Neuronal stem cell (in vitro differentiated cells): ENCODE measurements at regions not wholly inside any gene's neighbourhood (a gene's known extent, or its start where the extent isn't known, plus 50 kb on each side); places are given as distances from the start of the nearest gene placed in this dataset.

Experiments used
- DNase-seq: peaks from one replicate; pipeline ENCODE4 v3.0.0-alpha.2; 2013; ENCODE audit warnings: low spot score
- H2AFZ ChIP-seq: one replicate; pipeline ENCODE4 v1.6.1; 2013; ENCODE audit warnings: mild to moderate bottlenecking, low read length, inconsistent platforms
- H2AK5ac ChIP-seq: 2 replicates; pipeline ENCODE4 v1.6.1; 2013; ENCODE audit warnings: low read depth, mild to moderate bottlenecking, inconsistent platforms, low read length, moderate library complexity, mixed read lengths
- H2BK120ac ChIP-seq: 2 replicates; pipeline ENCODE4 v1.6.1; 2013; ENCODE audit warnings: low read depth, mild to moderate bottlenecking, inconsistent platforms, low read length, moderate library complexity, mixed read lengths
- H2BK12ac ChIP-seq: one replicate; pipeline ENCODE4 v1.6.1; 2013; ENCODE audit warnings: low read length, inconsistent platforms
- H2BK15ac ChIP-seq: 2 replicates; pipeline ENCODE4 v1.6.1; 2013; ENCODE audit warnings: mild to moderate bottlenecking, low read length, inconsistent platforms, mixed read lengths
- H2BK5ac ChIP-seq: one replicate; pipeline ENCODE4 v1.6.1; 2013; ENCODE audit warnings: inconsistent platforms, mild to moderate bottlenecking, low read length, moderate library complexity
- H3K14ac ChIP-seq: one replicate; pipeline ENCODE4 v1.6.1; 2013; ENCODE audit warnings: low read length, inconsistent platforms
- H3K18ac ChIP-seq: 2 replicates; pipeline ENCODE4 v1.6.1; 2013; ENCODE audit warnings: low read length, inconsistent platforms
- H3K23ac ChIP-seq: 2 replicates; pipeline ENCODE4 v1.6.1; 2013; ENCODE audit warnings: low read depth, mild to moderate bottlenecking, mixed read lengths, low read length, inconsistent platforms; ENCODE audit not compliant: poor library complexity
- H3K27ac ChIP-seq: replicated peaks from 3 replicates; pipeline ENCODE4 v1.5.1; 2013; ENCODE audit warnings: low read length, inconsistent platforms
- H3K27me3 ChIP-seq, 3 experiments: 2 replicates each; pipeline ENCODE4 v1.6.1; 2013; ENCODE audit warnings: low read length in 3 of 3, mild to moderate bottlenecking in 2 of 3, inconsistent platforms in 1 of 3, low read depth in 1 of 3, mixed read lengths in 1 of 3, moderate library complexity in 1 of 3; ENCODE audit not compliant: control insufficient read depth in 3 of 3, insufficient read depth in 3 of 3
- H3K36me3 ChIP-seq, 2 donors: replicated peaks in 1 of 2; 2 replicates each; pipeline ENCODE4 v1.6.1; 2013; ENCODE audit warnings: low read length in 2 of 2; ENCODE audit not compliant: control insufficient read depth in 2 of 2, insufficient read depth in 2 of 2
- H3K4ac ChIP-seq: 2 replicates; pipeline ENCODE4 v1.6.1; 2013; ENCODE audit warnings: inconsistent platforms, mild to moderate bottlenecking, low read length, moderate library complexity
- H3K4me1 ChIP-seq, 2 donors: 1 replicate in 1 of 2; 2 replicates in 1 of 2; pipeline ENCODE4 v1.6.1; 2013; ENCODE audit warnings: low read length in 2 of 2, low read depth in 1 of 2; ENCODE audit not compliant: control insufficient read depth in 2 of 2, insufficient read depth in 1 of 2
- H3K4me2 ChIP-seq: one replicate; pipeline ENCODE4 v1.6.1; 2013; ENCODE audit warnings: mild to moderate bottlenecking, low read length, inconsistent platforms; ENCODE audit not compliant: insufficient read depth, poor library complexity, severe bottlenecking
- H3K4me3 ChIP-seq, 2 donors: 2 replicates each; pipeline ENCODE4 v1.5.1; 2013; ENCODE audit warnings: low read length in 2 of 2, mild to moderate bottlenecking in 2 of 2, inconsistent platforms in 1 of 2, moderate library complexity in 1 of 2
- H3K79me1 ChIP-seq: one replicate; pipeline ENCODE4 v1.6.1; 2013; ENCODE audit warnings: low read depth, mild to moderate bottlenecking, inconsistent platforms, low read length, moderate library complexity
- H3K9ac ChIP-seq: one replicate; pipeline ENCODE4 v1.6.1; 2013; ENCODE audit warnings: mild to moderate bottlenecking, low read depth, low read length, inconsistent platforms; ENCODE audit not compliant: poor library complexity
- H3K9me3 ChIP-seq, 2 donors: replicated peaks in 1 of 2; 2 replicates each; pipeline versions ENCODE3 to v1.6.1; 2013; ENCODE audit warnings: low read length in 2 of 2, mild to moderate bottlenecking in 2 of 2, inconsistent platforms in 1 of 2, low read depth in 1 of 2, mixed read lengths in 1 of 2, moderate library complexity in 1 of 2; ENCODE audit not compliant: control insufficient read depth in 2 of 2, insufficient read depth in 1 of 2
- H4K8ac ChIP-seq: one replicate; pipeline ENCODE4 v1.6.1; 2013; ENCODE audit warnings: low read depth, mild to moderate bottlenecking, inconsistent platforms, low read length, moderate library complexity
- H4K91ac ChIP-seq: one replicate; pipeline ENCODE4 v1.6.1; 2013; ENCODE audit warnings: low read length, low read depth, mild to moderate bottlenecking, inconsistent platforms; ENCODE audit not compliant: poor library complexity
- WGBS, 2 donors: extraction: QIAGEN DNeasy Blood & Tissue Kit; methylation state at CpG; one replicate each; pipeline ENCODE4 v1.1.7; 2013; ENCODE audit warnings: missing lambda C conversion rate in 2 of 2, mixed read lengths in 1 of 2; ENCODE audit not compliant: insufficient read length in 2 of 2, insufficient replicate concordance in 1 of 2; ENCODE audit errors: extremely low coverage in 2 of 2; 5-methylcytosine and 5-hydroxymethylcytosine counted together

DNA sequence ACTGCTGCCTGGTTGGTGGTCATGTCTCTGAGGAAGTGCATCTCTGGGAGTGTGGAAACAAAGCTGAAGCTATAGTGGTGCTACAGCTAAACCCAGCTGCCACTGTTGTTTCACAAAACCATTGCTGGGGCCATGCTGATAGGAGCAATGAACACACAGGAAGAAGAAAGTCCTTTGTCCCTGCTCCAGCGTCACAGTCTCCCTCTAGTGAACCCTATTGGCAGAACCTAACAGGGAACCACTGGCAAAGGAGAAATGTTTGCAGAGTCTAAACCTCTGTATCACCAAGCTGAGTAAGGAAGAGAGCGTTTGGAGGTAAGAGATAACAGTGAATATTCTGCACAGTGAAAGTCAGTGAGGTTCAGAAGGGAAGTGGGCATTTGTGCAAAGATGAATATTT is 244.0 kb downstream of the YTHDC2 start:
- Histone ChIP-seq H4K91ac (no peak overlapping the region), H3K36me3 (no peaks in the 10 kb centered on the region), H3K4me2 (no peak overlapping the region), H3K79me1 (no peaks in the 10 kb centered on the region), H2BK5ac (no peak overlapping the region), H2BK12ac (no peak overlapping the region), H3K4ac (no peak overlapping the region), H3K18ac (no peak overlapping the region), H2BK120ac (no peak overlapping the region), H3K14ac (no peak overlapping the region), H4K8ac (no peak overlapping the region), H3K9me3 (no peaks in the 10 kb centered on the region), H3K9ac (no peak overlapping the region), H2AK5ac (no peak overlapping the region), H3K23ac (no peak overlapping the region), H2AFZ (peak overlapping the region; percentile 37), H2BK15ac (no peak overlapping the region), H3K4me3 (no peak overlapping the region), H3K27ac (no peak overlapping the region), H3K27me3 (no peaks in the 10 kb centered on the region), H3K4me1 (no peaks in the 10 kb centered on the region)
- WGBS, 2 donors, result no CpG with 5 or more reads among the region's 2 CpGs
- DNase-seq, result no peak

DNA sequence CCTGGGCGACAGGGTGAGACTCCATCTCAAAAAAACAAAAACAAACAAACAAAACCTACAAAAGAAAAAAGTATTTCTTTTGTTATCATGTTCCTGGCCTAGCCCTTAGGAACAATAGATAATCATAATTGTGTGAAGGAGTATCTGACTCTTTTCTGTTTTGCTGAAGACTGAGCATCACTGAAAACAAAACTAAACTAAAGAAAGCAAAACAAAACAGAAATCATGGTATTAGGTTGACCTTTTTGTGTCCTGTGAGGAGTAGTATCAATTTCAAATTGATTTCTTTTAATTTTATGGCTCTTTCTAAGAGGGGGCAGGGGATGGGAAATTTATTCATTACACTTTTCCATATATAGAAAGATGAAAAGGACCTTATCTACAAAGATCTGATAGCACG is 246.0 kb downstream of the YTHDC2 start:
- H3K4ac ChIP-seq, result no peak overlapping the region
- no peak overlapping the region for H4K91ac ChIP-seq
- DNase-seq, result no peak
- no peaks in the 10 kb centered on the region for H3K36me3 ChIP-seq
- H3K14ac ChIP-seq, result no peak overlapping the region
- no peak overlapping the region for H4K8ac ChIP-seq
- H3K9ac ChIP-seq, result no peak overlapping the region
- no peaks in the 10 kb centered on the region for H3K4me1 ChIP-seq
- H2AK5ac ChIP-seq, result no peak overlapping the region
- no CpG with 5 or more reads among the region's 2 CpGs for WGBS, 2 donors
- no peak overlapping the region for H2BK120ac ChIP-seq
- no peak overlapping the region for H2AFZ ChIP-seq
- H2BK5ac ChIP-seq, result no peak overlapping the region
- H3K79me1 ChIP-seq, result no peaks in the 10 kb centered on the region
- H3K4me2 ChIP-seq, result no peak overlapping the region
- no peaks in the 10 kb centered on the region for H3K9me3 ChIP-seq
- no peak overlapping the region for H2BK15ac ChIP-seq
- H3K27me3 ChIP-seq, result no peaks in the 10 kb centered on the region
- no peak overlapping the region for H3K27ac ChIP-seq
- no peak overlapping the region for H3K23ac ChIP-seq
- H2BK12ac ChIP-seq, result no peak overlapping the region
- no peak overlapping the region for H3K18ac ChIP-seq
- no peak overlapping the region for H3K4me3 ChIP-seq

GRCh38 chr5:113760486-113760885 is 247.0 kb downstream of the YTHDC2 start:
- H3K4ac ChIP-seq, result no peak overlapping the region
- H2BK15ac ChIP-seq, result no peak overlapping the region
- DNase-seq, result no peak
- H3K23ac ChIP-seq, result no peak overlapping the region
- WGBS, 2 donors, result 100% methylated on average over 1 of the region's 1 CpG; no CpG with 5 or more reads in 1 of the 2 donors
- H3K36me3 ChIP-seq, result no peaks in the 10 kb centered on the region
- H3K9me3 ChIP-seq, result no peaks in the 10 kb centered on the region
- no peak overlapping the region for H4K8ac ChIP-seq
- H3K4me2 ChIP-seq, result no peak overlapping the region
- H3K27ac ChIP-seq, result no peak overlapping the region
- no peaks in the 10 kb centered on the region for H3K79me1 ChIP-seq
- H3K18ac ChIP-seq, result no peak overlapping the region
- no peak overlapping the region for H3K14ac ChIP-seq
- no peak overlapping the region for H2BK120ac ChIP-seq
- H4K91ac ChIP-seq, result no peak overlapping the region
- H3K9ac ChIP-seq, result no peak overlapping the region
- H3K4me3 ChIP-seq, result no peak overlapping the region
- no peak overlapping the region for H2BK12ac ChIP-seq
- no peaks in the 10 kb centered on the region for H3K27me3 ChIP-seq
- no peak overlapping the region for H2AFZ ChIP-seq
- H2BK5ac ChIP-seq, result no peak overlapping the region
- H3K4me1 ChIP-seq, result no peaks in the 10 kb centered on the region
- H2AK5ac ChIP-seq, result no peak overlapping the region

- Histone ChIP-seq H2BK5ac (no peak overlapping the region), H3K9ac (no peak overlapping the region), H2AFZ (no peak overlapping the region), H3K4ac (no peak overlapping the region), H3K36me3 (no peaks in the 10 kb centered on the region), H3K79me1 (no peaks in the 10 kb centered on the region), H2BK15ac (no peak overlapping the region), H2AK5ac (no peak overlapping the region), H3K27ac (no peak overlapping the region), H3K4me1 (no peaks in the 10 kb centered on the region), H4K8ac (no peak overlapping the region), H2BK120ac (no peak overlapping the region), H3K18ac (no peak overlapping the region), H3K4me3 (no peak overlapping the region), H2BK12ac (no peak overlapping the region), H3K9me3 (no peaks in the 10 kb centered on the region), H3K23ac (no peak overlapping the region), H4K91ac (no peak overlapping the region), H3K14ac (no peak overlapping the region), H3K4me2 (no peak overlapping the region), H3K27me3 (no peaks in the 10 kb centered on the region)
- no peak for DNase-seq
- no CpG with 5 or more reads among the region's 1 CpG for WGBS, 2 donors
Measured at GRCh38 chr5:113761594-113761993, 248.1 kb downstream of the YTHDC2 start.
